ENCODE measurements at regions not wholly inside any gene's neighbourhood (a gene's known extent, or its start where the extent isn't known, plus 50 kb on each side); places are given as distances from the start of the nearest gene placed in this dataset.

DNA sequence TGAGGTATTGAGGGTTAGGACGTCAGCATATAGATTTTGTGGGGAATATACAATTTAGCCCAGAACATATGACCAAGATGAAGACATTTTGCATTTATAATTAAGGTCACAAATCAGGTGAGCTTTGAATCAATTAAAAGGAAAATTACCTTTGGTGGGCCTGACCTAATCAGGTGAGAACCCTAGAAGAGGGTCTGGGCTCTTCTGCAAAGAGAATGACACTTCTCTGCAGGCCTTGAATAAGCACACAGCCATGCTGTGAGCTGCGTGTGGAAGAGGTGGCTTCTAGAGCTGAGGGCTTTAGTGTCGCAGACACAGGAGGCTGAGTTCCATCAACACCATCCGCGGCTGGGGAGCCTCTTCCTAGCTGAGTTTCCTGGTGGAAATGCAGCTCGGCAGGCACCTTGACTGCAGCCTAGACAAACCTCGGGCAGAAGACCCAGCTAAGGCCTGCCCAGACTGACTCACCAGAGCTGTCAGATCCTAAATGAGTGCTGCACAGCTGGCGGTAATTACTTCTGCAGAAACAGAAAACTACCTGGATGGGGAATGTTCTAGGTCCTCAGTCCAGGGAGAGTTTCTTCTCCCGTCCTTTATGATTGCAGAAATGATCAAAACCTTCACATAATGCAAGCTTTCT is 287.5 kb upstream of the IRX1 start:
- TF ChIP-seq, protein P1, sequence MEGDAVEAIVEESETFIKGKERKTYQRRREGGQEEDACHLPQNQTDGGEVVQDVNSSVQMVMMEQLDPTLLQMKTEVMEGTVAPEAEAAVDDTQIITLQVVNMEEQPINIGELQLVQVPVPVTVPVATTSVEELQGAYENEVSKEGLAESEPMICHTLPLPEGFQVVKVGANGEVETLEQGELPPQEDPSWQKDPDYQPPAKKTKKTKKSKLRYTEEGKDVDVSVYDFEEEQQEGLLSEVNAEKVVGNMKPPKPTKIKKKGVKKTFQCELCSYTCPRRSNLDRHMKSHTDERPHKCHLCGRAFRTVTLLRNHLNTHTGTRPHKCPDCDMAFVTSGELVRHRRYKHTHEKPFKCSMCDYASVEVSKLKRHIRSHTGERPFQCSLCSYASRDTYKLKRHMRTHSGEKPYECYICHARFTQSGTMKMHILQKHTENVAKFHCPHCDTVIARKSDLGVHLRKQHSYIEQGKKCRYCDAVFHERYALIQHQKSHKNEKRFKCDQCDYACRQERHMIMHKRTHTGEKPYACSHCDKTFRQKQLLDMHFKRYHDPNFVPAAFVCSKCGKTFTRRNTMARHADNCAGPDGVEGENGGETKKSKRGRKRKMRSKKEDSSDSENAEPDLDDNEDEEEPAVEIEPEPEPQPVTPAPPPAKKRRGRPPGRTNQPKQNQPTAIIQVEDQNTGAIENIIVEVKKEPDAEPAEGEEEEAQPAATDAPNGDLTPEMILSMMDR (IDR thresholded peaks at IDR 0.05 in 2 of 3, conservative IDR thresholded peaks at IDR 0.05 in 1 of 3; ENCODE audit: control insufficient read depth in 2 of 3, extremely low read depth in 1 of 3, insufficient read depth in 1 of 3, low read depth in 3 of 3, low read length in 3 of 3) = no peak
- no peak for TF ChIP-seq POLR2A (IDR thresholded peaks at IDR 0.05; ENCODE audit: low read depth, low read length)
- no peak for TF ChIP-seq RAD51 (IDR thresholded peaks at IDR 0.05)
- TF ChIP-seq NR2C2 (IDR thresholded peaks at IDR 0.05; ENCODE audit: borderline replicate concordance, control insufficient read depth, insufficient read length, low read depth) = no peak
- TF ChIP-seq NFYB (IDR thresholded peaks at IDR 0.05; ENCODE audit: insufficient read depth, low read depth, low read length) = no peak
- TF ChIP-seq HDGF (IDR thresholded peaks at IDR 0.05) = no peak
- no peak for TF ChIP-seq ESRRA (IDR thresholded peaks at IDR 0.05; ENCODE audit: low read length)
- TF ChIP-seq, protein P2, sequence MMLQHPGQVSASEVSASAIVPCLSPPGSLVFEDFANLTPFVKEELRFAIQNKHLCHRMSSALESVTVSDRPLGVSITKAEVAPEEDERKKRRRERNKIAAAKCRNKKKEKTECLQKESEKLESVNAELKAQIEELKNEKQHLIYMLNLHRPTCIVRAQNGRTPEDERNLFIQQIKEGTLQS (IDR thresholded peaks at IDR 0.05; ENCODE audit: borderline replicate concordance, extremely low read depth, low read depth, low read length) = no peak
- TF ChIP-seq MXI1 (IDR thresholded peaks at IDR 0.05; ENCODE audit: low read depth, low read length) = no peak
- TF ChIP-seq POLR2AphosphoS5 (IDR thresholded peaks at IDR 0.05; ENCODE audit: low read length) = no peak
